Endothelial cell of umbilical vein (primary cell): ENCODE measurements at regions not wholly inside any gene's neighbourhood (a gene's known extent, or its start where the extent isn't known, plus 50 kb on each side); places are given as distances from the start of the nearest gene placed in this dataset.

ENCODE experiments used
- BruUV-seq: library from RNA; stranded (reverse); fragments of 400-500 nt; replicated peaks from 2 replicates; lab custom pipeline; 2021; lab: Mats Ljungman, UMichigan
- CTCF ChIA-PET: fragments of 300-600, 350-600 bp; sonication (Branson Sonifier 250); formaldehyde crosslinking; loops from one replicate; lab custom pipeline; 2021; ENCODE audit warnings: antibody characterized with exemption, inconsistent platforms; lab: Charles Lee
- POLR2A ChIA-PET: fragments of 300-600, 350-600 bp; sonication (Branson Sonifier 250); formaldehyde crosslinking; loops from one replicate; lab custom pipeline; 2021; ENCODE audit warnings: antibody characterized with exemption, inconsistent platforms; lab: Charles Lee
- DNase-seq: peaks from one replicate; pipeline ENCODE4 v3.0.0-alpha.2; 2011; ENCODE audit warnings: low read depth, low spot score
- FAIRE-seq: peaks from 2 replicates; lab custom pipeline; 2011; peaks lifted over from hg19 to GRCh38; lab: Jason Lieb, UNC
- H2AFZ ChIP-seq: 2 replicates; pipeline ENCODE4 v1.6.0; 2012; ENCODE audit warnings: low read depth, low read length, control low read depth, inconsistent platforms
- H3K27ac ChIP-seq: 2 replicates; pipeline ENCODE4 v1.5.1; 2011; ENCODE audit warnings: low read depth, mild to moderate bottlenecking, control low read depth, low read length, moderate library complexity; ENCODE audit not compliant: insufficient read depth
- H3K27me3 ChIP-seq, 2 experiments: 2 replicates each; pipeline versions ENCODE4 v1.6.0 to v1.6.1; 2011; ENCODE audit warnings: low read length in 2 of 2, mixed read lengths in 1 of 2; ENCODE audit not compliant: control insufficient read depth in 2 of 2, insufficient read depth in 2 of 2
- H3K36me3 ChIP-seq, 2 experiments: 2 replicates in 1 of 2; 3 replicates in 1 of 2; pipeline ENCODE4 v1.5.1; 2011; ENCODE audit warnings: low read length in 2 of 2, mild to moderate bottlenecking in 1 of 2, moderate library complexity in 1 of 2; ENCODE audit not compliant: control insufficient read depth in 2 of 2, insufficient read depth in 2 of 2; ENCODE audit errors: extremely low read depth in 1 of 2
- H3K4me1 ChIP-seq: 3 replicates; pipeline ENCODE4 v1.5.1; 2011; ENCODE audit warnings: mild to moderate bottlenecking, low read length; ENCODE audit not compliant: control insufficient read depth, insufficient read depth; ENCODE audit errors: extremely low read depth
- H3K4me2 ChIP-seq: 2 replicates; pipeline ENCODE4 v1.6.1; 2011; ENCODE audit warnings: low read length, control low read depth, mixed read lengths; ENCODE audit not compliant: insufficient read depth
- H3K4me3 ChIP-seq, 3 experiments: fragments of 200-600 bp in 1 of 3; sonication (generic), shearing (Covaris generic) in 1 of 3; replicated peaks in 1 of 3; 2 replicates each; pipeline ENCODE4 v1.5.1; 2011 to 2016; ENCODE audit warnings: control low read depth in 3 of 3, low read length in 3 of 3, mild to moderate bottlenecking in 2 of 3, inconsistent platforms in 1 of 3, low read depth in 1 of 3, moderate library complexity in 1 of 3; ENCODE audit not compliant: insufficient read depth in 1 of 3
- H3K79me2 ChIP-seq: 2 replicates; pipeline ENCODE4 v1.6.0; 2012; ENCODE audit warnings: low read length, inconsistent platforms; ENCODE audit not compliant: control insufficient read depth, insufficient read depth
- H3K9ac ChIP-seq: replicated peaks from 2 replicates; pipeline ENCODE3; 2011; ENCODE audit warnings: low read length, control low read depth; ENCODE audit not compliant: insufficient read depth; ENCODE audit errors: extremely low read depth
- H3K9me1 ChIP-seq: replicated peaks from 3 replicates; pipeline ENCODE4 v1.6.0; 2011; ENCODE audit warnings: mild to moderate bottlenecking, low read length; ENCODE audit not compliant: control insufficient read depth, insufficient read depth; ENCODE audit errors: extremely low read depth
- H3K9me3 ChIP-seq: replicated peaks from 2 replicates; pipeline ENCODE4 v1.5.1; 2012; ENCODE audit warnings: low read length, inconsistent platforms; ENCODE audit not compliant: control insufficient read depth, insufficient read depth
- H4K20me1 ChIP-seq: replicated peaks from 2 replicates; pipeline ENCODE3; 2011; ENCODE audit warnings: mild to moderate bottlenecking, low read length; ENCODE audit not compliant: control insufficient read depth, insufficient read depth; ENCODE audit errors: extremely low read depth
- EZH2 ChIP-seq: IDR thresholded peaks from 2 replicates; pipeline ENCODE4 v1.6.1; 2012; ENCODE audit warnings: borderline replicate concordance, low read depth, mild to moderate bottlenecking, moderate library complexity, low read length, inconsistent platforms; ENCODE audit not compliant: severe bottlenecking
- FOS ChIP-seq: IDR thresholded peaks from 2 replicates; pipeline ENCODE4 v1.6.1; 2011; ENCODE audit warnings: mild to moderate bottlenecking, low read length, moderate library complexity, borderline replicate concordance; ENCODE audit not compliant: insufficient read depth
- GATA2 ChIP-seq: IDR thresholded peaks from 2 replicates; pipeline ENCODE4 v1.7.0; 2011; ENCODE audit warnings: low read depth, mild to moderate bottlenecking, moderate library complexity, mixed read lengths, low read length; ENCODE audit not compliant: insufficient read length, insufficient read depth
- JUN ChIP-seq: IDR thresholded peaks from 2 replicates; pipeline ENCODE4 v1.6.1; 2011; ENCODE audit warnings: borderline replicate concordance, low read depth; ENCODE audit not compliant: insufficient read length, insufficient read depth
- MYC ChIP-seq: IDR thresholded peaks from one replicate; pipeline ENCODE4 v1.6.1; 2011; ENCODE audit warnings: mild to moderate bottlenecking, low read depth, low read length
- POLR2A ChIP-seq: IDR thresholded peaks from 2 replicates; pipeline ENCODE4 v1.6.1; 2012; ENCODE audit warnings: low read depth, mild to moderate bottlenecking, control low read depth, low read length
- POLR2AphosphoS5 ChIP-seq: IDR thresholded peaks from 2 replicates; pipeline ENCODE4 v1.6.1; 2012; ENCODE audit warnings: low read depth, mild to moderate bottlenecking, control low read depth, low read length, moderate library complexity; ENCODE audit not compliant: insufficient read depth
- dilution Hi-C: fragments of 300-500 bp; cut with MboI; formaldehyde crosslinking; loops from one replicate; pipeline ENCODE4 v1.15.0; 2019; ENCODE audit warnings: low sequenced_read_pairs; ENCODE audit not compliant: extremely low pct_ligation_motif_present
- intact Hi-C: fragments of 100-400 bp; cut with micrococcal nuclease; formaldehyde crosslinking; loops from one replicate; pipeline ENCODE4 v1.10.0; 2022
- TF ChIP-seq, protein P1 (sequence below): IDR thresholded peaks from 2 replicates; pipeline ENCODE4 v1.6.1; 2011; ENCODE audit not compliant: insufficient read depth, insufficient read length
- TF ChIP-seq, protein P2 (sequence below), 2 donors: IDR thresholded peaks; 1 replicate in 1 of 2; 2 replicates in 1 of 2; pipeline ENCODE4 v1.5.1; 2011; ENCODE audit warnings: low read length in 2 of 2, mild to moderate bottlenecking in 2 of 2, moderate library complexity in 2 of 2, control low read depth in 1 of 2, inconsistent platforms in 1 of 2, low read depth in 1 of 2; ENCODE audit not compliant: insufficient read depth in 1 of 2; ENCODE audit errors: extremely low read depth in 1 of 2

GRCh38 chr3:74331711-74332110 is 282.7 kb downstream of the CNTN3 start:
- Histone ChIP-seq H3K4me2 (no peak overlapping the region), H3K4me1 (no peaks in the 10 kb centered on the region), H3K36me3 (no peaks in the 10 kb centered on the region), H3K79me2 (no peaks in the 10 kb centered on the region), H3K9me1 (no peaks in the 10 kb centered on the region), H3K27ac (no peak overlapping the region), H3K9me3 (no peaks in the 10 kb centered on the region), H2AFZ (no peak overlapping the region), H3K9ac (no peak overlapping the region), H3K4me3 (no peak overlapping the region), H3K27me3 (no peaks in the 10 kb centered on the region), H4K20me1 (no peaks in the 10 kb centered on the region)
- TF ChIP-seq, protein P1, sequence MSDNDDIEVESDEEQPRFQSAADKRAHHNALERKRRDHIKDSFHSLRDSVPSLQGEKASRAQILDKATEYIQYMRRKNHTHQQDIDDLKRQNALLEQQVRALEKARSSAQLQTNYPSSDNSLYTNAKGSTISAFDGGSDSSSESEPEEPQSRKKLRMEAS = no peak
- no peak for TF ChIP-seq GATA2
- TF ChIP-seq FOS = no peak
- TF ChIP-seq, protein P2, sequence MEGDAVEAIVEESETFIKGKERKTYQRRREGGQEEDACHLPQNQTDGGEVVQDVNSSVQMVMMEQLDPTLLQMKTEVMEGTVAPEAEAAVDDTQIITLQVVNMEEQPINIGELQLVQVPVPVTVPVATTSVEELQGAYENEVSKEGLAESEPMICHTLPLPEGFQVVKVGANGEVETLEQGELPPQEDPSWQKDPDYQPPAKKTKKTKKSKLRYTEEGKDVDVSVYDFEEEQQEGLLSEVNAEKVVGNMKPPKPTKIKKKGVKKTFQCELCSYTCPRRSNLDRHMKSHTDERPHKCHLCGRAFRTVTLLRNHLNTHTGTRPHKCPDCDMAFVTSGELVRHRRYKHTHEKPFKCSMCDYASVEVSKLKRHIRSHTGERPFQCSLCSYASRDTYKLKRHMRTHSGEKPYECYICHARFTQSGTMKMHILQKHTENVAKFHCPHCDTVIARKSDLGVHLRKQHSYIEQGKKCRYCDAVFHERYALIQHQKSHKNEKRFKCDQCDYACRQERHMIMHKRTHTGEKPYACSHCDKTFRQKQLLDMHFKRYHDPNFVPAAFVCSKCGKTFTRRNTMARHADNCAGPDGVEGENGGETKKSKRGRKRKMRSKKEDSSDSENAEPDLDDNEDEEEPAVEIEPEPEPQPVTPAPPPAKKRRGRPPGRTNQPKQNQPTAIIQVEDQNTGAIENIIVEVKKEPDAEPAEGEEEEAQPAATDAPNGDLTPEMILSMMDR (IDR thresholded peaks at IDR 0.05; ENCODE audit: extremely low read depth in 1 of 2, insufficient read depth in 1 of 2, low read depth in 1 of 2, low read length in 2 of 2) = no peak
- no peak for TF ChIP-seq MYC
- TF ChIP-seq JUN = no peak
- TF ChIP-seq POLR2A = no peak
- TF ChIP-seq EZH2 = no peak
- TF ChIP-seq POLR2AphosphoS5 = no peak
- intact Hi-C loops (no loop called here), dilution Hi-C loops (no loop called here)
- POLR2A ChIA-PET = no interaction called here
- no peak for DNase-seq
- no peak for FAIRE-seq
- BruUV-seq = no TSS peak
- CTCF ChIA-PET = no interaction called here
